ENCODE measurements at regions not wholly inside any gene's neighbourhood (a gene's known extent, or its start where the extent isn't known, plus 50 kb on each side); places are given as distances from the start of the nearest gene placed in this dataset.

DNA sequence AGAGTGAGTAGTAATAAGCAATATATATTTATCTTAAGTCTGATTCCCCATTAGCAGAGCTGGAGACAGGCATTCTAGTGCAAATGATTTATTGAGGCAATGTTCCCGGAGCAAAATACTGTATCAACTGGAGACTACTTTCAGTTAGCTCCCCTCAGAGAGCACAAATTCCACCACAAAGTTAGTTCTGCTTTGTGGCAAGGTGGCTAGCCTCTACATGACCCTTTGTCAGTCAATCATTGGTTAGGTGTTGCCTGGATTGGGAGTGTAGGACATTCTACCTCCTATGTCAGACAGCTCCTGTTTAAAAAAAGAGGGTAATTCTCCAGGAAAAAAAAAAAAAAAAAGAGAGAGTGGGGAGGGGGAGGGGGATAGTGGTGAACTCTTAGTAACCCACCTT, 402.2 kb downstream of the NR4A2 start:
- H3K4me2 ChIP-seq (ENCODE audit: insufficient read depth, low read length): no peak overlapping the region
- H3K27ac ChIP-seq (ENCODE audit: extremely low read depth, low read depth, low read length): no peak overlapping the region
- TF ChIP-seq XRCC3 (IDR thresholded peaks at IDR 0.05) (no peak), SAP30 (IDR thresholded peaks at IDR 0.05; ENCODE audit: borderline replicate concordance, insufficient read depth, low read depth, low read length, poor library complexity, severe bottlenecking) (no peak), ZNF830 (CRISPR knock-in tag; IDR thresholded peaks at IDR 0.05) (no peak), MCM5 (IDR thresholded peaks at IDR 0.05; ENCODE audit: low read depth) (no peak), SOX6 (IDR thresholded peaks at IDR 0.05) (no peak), ZNF586 (CRISPR knock-in tag; conservative IDR thresholded peaks at IDR 0.05) (no peak), GATA2 (CRISPR knock-in tag; IDR thresholded peaks at IDR 0.05) (no peak), ZZZ3 (IDR thresholded peaks at IDR 0.05) (no peak), PCBP1 (IDR thresholded peaks at IDR 0.05; ENCODE audit: low read depth, low read length, poor library complexity, severe bottlenecking) (no peak), PYGO2 (tag; IDR thresholded peaks at IDR 0.05) (no peak), NBN (IDR thresholded peaks at IDR 0.05; ENCODE audit: low read depth) (no peak), OTX1 (CRISPR knock-in tag; IDR thresholded peaks at IDR 0.05) (no peak)
- TF ChIP-seq, protein P1, sequence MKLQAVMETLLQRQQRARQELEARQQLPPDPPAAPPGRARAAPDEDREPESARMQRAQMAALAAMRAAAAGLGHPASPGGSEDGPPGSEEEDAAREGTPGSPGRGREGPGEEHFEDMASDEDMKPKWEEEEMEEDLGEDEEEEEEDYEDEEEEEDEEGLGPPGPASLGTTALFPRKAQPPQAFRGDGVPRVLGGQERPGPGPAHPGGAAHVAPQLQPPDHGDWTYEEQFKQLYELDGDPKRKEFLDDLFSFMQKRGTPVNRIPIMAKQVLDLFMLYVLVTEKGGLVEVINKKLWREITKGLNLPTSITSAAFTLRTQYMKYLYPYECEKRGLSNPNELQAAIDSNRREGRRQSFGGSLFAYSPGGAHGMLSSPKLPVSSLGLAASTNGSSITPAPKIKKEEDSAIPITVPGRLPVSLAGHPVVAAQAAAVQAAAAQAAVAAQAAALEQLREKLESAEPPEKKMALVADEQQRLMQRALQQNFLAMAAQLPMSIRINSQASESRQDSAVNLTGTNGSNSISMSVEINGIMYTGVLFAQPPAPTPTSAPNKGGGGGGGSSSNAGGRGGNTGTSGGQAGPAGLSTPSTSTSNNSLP (IDR thresholded peaks at IDR 0.05; ENCODE audit: borderline replicate concordance, low read depth, low read length): no peak
- TF ChIP-seq, protein P2, sequence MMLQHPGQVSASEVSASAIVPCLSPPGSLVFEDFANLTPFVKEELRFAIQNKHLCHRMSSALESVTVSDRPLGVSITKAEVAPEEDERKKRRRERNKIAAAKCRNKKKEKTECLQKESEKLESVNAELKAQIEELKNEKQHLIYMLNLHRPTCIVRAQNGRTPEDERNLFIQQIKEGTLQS (IDR thresholded peaks at IDR 0.05): no peak
- TF ChIP-seq, protein P2 (CRISPR knock-in tag; conservative IDR thresholded peaks at IDR 0.05): no peak
- TF ChIP-seq, protein P3, sequence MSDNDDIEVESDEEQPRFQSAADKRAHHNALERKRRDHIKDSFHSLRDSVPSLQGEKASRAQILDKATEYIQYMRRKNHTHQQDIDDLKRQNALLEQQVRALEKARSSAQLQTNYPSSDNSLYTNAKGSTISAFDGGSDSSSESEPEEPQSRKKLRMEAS (CRISPR knock-in tag; IDR thresholded peaks at IDR 0.05): no peak
- H3K79me2 ChIP-seq (ENCODE audit: control insufficient read depth, insufficient read depth, low read length): no peaks in the 10 kb centered on the region
- ChIA-PET CTCF (ENCODE audit: low intra/inter-chr PET ratio) (no interaction called here), POLR2A (no interaction called here)
- no peaks in the 10 kb centered on the region for H3K36me3 ChIP-seq (ENCODE audit: control insufficient read depth, insufficient read depth, low read length)
- intact Hi-C loops (cut with micrococcal nuclease): no loop called here
- H3K27me3 ChIP-seq (ENCODE audit: control insufficient read depth in 2 of 2, insufficient read depth in 2 of 2, low read length in 2 of 2): no peaks in the 10 kb centered on the region
- in situ Hi-C loops (cut with MboI): no loop called here
- H2AFZ ChIP-seq (ENCODE audit: low read depth, low read length): no peak overlapping the region
- H4K20me1 ChIP-seq (replicated peaks; ENCODE audit: control insufficient read depth, insufficient read depth, low read length): no peaks in the 10 kb centered on the region
- 0% methylated on average over 1 of the region's 1 CpG for WGBS (ENCODE audit: insufficient coverage, low coverage, missing lambda C conversion rate)
- no peak for DNase-seq (ENCODE audit: extremely low read depth in 1 of 4, low spot score in 3 of 4)
- FAIRE-seq: no peak
- no peaks in the 10 kb centered on the region for H3K9me3 ChIP-seq (replicated peaks; ENCODE audit: control insufficient read depth, insufficient read depth, low read depth, low read length)
- BruUV-seq (replicated peaks): no TSS peak
- no peak overlapping the region for H3K4me3 ChIP-seq
- no peak for ATAC-seq
- H3K9me1 ChIP-seq (ENCODE audit: control insufficient read depth, insufficient read depth, low read length): no peaks in the 10 kb centered on the region
- H3K4me1 ChIP-seq (replicated peaks in 1 of 2; ENCODE audit: control insufficient read depth in 2 of 2, insufficient read depth in 2 of 2, low read length in 2 of 2): no peaks in the 10 kb centered on the region
- H3K9ac ChIP-seq (ENCODE audit: insufficient read depth in 1 of 2, low read depth in 2 of 2, low read length in 2 of 2): no peak overlapping the region

All from K562 (cell line).